Fibroblast of mammary gland (primary cell): ENCODE measurements at regions not wholly inside any gene's neighbourhood (a gene's known extent, or its start where the extent isn't known, plus 50 kb on each side); places are given as distances from the start of the nearest gene placed in this dataset.

ENCODE experiments used
- DNase-seq: peaks from one replicate; pipeline ENCODE4 v3.0.0-alpha.2; 2010; ENCODE audit warnings: low read depth
- H3K4me3 ChIP-seq: 2 replicates; pipeline ENCODE4 v1.5.1; 2011; ENCODE audit warnings: low read depth, mild to moderate bottlenecking, low read length, moderate library complexity; ENCODE audit not compliant: control insufficient read depth
- TF ChIP-seq, protein P1 (sequence below): conservative IDR thresholded peaks from 2 replicates; pipeline ENCODE4 v1.5.1; 2011; ENCODE audit warnings: low read depth, low read length, inconsistent platforms; ENCODE audit not compliant: control insufficient read depth, insufficient read depth

DNA sequence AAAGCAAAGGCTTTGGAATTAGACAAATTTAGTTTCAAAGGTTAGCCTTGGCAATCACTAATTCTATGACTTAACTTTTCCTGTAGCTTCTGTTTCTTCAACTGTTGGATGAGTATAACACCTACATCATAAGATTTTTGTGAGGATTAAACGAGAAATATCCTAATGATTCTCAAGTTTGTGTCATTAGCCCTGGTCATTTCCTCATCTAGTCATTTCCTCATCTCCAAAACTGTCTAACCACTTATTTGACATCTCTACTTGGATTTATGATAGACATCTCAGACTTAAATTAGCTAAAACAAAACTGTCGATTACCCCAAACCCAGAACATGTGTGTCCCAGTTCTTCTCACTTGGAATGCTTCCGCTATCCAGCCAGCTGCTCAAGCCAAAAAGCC, 80.2 kb upstream of the CHODL start:
- TF ChIP-seq, protein P1, sequence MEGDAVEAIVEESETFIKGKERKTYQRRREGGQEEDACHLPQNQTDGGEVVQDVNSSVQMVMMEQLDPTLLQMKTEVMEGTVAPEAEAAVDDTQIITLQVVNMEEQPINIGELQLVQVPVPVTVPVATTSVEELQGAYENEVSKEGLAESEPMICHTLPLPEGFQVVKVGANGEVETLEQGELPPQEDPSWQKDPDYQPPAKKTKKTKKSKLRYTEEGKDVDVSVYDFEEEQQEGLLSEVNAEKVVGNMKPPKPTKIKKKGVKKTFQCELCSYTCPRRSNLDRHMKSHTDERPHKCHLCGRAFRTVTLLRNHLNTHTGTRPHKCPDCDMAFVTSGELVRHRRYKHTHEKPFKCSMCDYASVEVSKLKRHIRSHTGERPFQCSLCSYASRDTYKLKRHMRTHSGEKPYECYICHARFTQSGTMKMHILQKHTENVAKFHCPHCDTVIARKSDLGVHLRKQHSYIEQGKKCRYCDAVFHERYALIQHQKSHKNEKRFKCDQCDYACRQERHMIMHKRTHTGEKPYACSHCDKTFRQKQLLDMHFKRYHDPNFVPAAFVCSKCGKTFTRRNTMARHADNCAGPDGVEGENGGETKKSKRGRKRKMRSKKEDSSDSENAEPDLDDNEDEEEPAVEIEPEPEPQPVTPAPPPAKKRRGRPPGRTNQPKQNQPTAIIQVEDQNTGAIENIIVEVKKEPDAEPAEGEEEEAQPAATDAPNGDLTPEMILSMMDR, result no peak
- no peak overlapping the region for H3K4me3 ChIP-seq
- no peak for DNase-seq

DNA sequence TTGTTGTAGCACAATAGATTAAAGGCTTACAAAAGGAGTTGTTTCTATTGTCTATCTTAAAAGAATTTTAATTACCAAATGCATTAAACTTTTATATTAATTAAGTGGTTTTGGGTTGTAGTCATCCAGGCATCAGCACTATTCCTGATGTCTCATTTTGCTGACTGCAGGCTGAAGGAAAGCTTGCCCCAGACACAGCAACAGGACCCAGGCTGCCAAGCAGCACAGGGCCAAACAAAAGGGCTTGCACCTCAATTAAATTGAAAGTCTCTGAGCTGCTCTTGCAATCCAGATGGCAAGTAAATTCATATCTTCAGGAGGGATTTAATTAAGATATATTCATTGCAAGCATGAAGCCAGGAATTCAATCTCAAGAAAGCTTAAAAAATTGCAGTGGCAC, 80.7 kb upstream of the CHODL start:
- TF ChIP-seq, protein P1, result no peak
- H3K4me3 ChIP-seq, result no peak overlapping the region
- no peak for DNase-seq

DNA sequence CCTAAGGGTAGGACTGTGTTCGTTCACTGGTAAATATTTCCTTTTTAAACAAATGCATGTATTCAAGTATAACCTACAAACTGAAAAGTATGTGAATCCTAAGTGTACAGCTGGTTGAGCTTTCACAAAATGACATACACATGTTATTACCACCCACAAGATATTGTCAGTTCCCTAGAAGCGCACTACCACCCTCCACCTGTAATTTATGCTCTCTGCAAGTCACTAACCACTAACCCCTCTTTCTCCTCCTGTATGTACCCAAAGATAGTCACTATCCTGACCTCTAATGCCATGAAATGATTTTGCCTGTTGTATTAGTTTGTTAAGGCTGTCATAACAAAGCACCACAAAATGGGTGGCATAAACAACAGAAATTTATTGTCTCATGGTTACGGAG, 82.8 kb upstream of the CHODL start:
- no peak for DNase-seq
- TF ChIP-seq, protein P1, result no peak

DNA sequence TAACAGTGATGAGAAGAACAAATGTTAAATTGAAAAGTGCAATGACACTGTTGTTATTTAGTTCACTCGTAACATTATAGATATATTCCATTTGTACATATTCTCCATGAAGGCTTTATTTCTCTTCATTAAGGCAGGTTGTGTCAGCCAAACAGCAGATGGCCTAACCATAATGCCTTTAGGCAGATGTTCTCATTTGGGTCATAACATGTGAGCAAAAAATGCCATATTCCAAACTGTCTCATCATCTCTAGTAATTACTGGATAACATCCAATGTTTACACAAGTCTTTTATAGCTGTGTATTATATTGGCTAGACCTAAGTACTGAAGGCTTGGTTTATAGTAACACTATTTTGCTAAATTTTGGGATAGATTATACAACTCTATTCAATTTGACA, 87.2 kb upstream of the CHODL start:
- H3K4me3 ChIP-seq, result no peak overlapping the region
- no peak for DNase-seq
- TF ChIP-seq, protein P1, result no peak

More for the DNA sequence above, 82.8 kb upstream of the CHODL start:
- no peak overlapping the region for H3K4me3 ChIP-seq

DNA sequence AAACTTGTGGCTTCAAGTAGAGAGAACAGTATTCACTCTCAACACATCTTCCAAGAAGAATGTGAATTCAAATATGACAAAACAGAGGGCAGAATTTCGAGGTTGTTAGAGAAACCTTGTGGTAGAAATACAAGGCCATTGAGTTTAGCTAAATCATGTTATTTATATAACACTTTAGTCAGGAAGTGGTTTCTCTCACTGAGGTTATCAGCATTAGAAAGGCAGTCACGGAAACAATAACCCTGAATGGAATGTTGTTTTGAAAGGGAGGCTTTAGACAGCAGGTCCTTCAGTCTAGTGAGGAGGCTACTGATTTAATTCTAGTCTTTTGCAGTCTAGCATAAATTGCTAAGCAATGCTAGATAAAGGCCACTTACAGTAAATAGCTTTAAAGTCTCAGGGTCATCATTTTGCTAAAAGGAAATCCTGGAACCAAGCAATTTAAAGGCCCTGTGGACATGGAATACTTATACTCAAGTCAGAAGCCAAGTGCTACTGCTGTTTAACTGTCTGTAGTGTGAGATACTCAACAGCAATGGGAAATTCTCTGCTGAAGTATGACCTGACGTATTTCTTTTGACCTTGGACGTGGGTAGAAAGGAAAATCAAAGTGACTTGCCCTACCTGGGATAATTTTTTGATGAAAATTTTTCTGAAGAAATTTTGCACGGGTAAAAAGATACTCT, 89.0 kb upstream of the CHODL start:
- TF ChIP-seq, protein P1, result no peak
- no peak for DNase-seq
- H3K4me3 ChIP-seq, result no peak overlapping the region

DNA sequence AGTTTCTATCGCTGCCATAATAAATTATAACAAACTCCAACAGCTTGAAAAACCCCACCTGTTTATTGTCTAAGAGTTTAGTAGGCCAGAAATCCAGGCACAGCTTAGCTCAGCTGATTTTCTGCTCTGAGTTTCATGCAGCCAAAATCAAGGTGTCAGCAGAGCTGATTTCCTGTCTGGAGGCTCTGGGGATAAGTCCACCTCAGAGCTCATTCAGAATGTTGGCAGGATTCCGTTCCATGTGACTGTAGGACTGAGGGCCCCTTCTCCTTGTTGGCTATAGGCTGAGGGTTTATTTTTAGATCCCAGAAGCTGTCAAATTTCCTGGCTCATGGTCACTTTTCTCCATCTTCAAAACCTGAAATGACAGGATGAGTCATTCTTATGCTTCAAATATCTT, 91.6 kb upstream of the CHODL start:
- DNase-seq, result no peak
- no peak overlapping the region for H3K4me3 ChIP-seq
- TF ChIP-seq, protein P1, result no peak

DNA sequence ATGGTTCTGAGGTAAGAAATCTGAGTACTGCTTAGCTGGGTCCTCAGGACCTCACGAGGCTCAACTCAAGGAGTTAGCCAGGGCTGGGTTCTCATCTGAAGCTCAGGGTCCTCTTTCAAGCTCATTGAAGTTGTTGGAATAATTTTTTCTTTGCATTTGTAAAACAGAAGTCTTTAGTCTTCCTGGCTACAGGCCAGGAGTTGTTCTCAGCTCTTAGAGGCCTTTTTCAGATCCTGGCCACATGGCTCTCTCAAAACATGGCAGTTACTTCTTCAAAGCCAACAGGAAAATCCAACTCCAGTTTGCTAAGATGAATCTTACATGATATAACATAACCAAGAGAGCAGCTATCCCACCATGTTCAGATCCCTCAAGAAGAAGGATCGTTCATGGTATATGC, 92.3 kb upstream of the CHODL start:
- H3K4me3 ChIP-seq, result no peak overlapping the region
- no peak for DNase-seq
- TF ChIP-seq, protein P1, result no peak
